Esophagus muscularis mucosa (tissue), 3 donors: ENCODE measurements at regions not wholly inside any gene's neighbourhood (a gene's known extent, or its start where the extent isn't known, plus 50 kb on each side); places are given as distances from the start of the nearest gene placed in this dataset.

Experiments used
- POLR2A ChIP-seq: fragments of 450-650 bp; IDR thresholded peaks from one replicate; pipeline ENCODE4 v1.6.1; 2017; ENCODE audit warnings: antibody characterized with exemption, moderate library complexity, mild to moderate bottlenecking, low read depth
- POLR2AphosphoS5 ChIP-seq, 2 donors: sonication (generic); formaldehyde crosslinking; IDR thresholded peaks; one replicate each; pipeline ENCODE4 v1.6.1; 2017; ENCODE audit warnings: antibody characterized with exemption in 2 of 2
- TF ChIP-seq, protein P1 (sequence below), 3 experiments: fragments of 200-600 bp in 2 of 3; fragments of 450-650 bp in 1 of 3; sonication (generic) in 2 of 3; IDR thresholded peaks; one replicate each; pipeline ENCODE4 v1.5.1; 2017 to 2019; ENCODE audit warnings: antibody characterized with exemption in 3 of 3, mild to moderate bottlenecking in 2 of 3, moderate library complexity in 1 of 3

GRCh38 chr6:144372611-144373594, 87.8 kb downstream of the UTRN start:
- TF ChIP-seq, protein P1, sequence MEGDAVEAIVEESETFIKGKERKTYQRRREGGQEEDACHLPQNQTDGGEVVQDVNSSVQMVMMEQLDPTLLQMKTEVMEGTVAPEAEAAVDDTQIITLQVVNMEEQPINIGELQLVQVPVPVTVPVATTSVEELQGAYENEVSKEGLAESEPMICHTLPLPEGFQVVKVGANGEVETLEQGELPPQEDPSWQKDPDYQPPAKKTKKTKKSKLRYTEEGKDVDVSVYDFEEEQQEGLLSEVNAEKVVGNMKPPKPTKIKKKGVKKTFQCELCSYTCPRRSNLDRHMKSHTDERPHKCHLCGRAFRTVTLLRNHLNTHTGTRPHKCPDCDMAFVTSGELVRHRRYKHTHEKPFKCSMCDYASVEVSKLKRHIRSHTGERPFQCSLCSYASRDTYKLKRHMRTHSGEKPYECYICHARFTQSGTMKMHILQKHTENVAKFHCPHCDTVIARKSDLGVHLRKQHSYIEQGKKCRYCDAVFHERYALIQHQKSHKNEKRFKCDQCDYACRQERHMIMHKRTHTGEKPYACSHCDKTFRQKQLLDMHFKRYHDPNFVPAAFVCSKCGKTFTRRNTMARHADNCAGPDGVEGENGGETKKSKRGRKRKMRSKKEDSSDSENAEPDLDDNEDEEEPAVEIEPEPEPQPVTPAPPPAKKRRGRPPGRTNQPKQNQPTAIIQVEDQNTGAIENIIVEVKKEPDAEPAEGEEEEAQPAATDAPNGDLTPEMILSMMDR (IDR thresholded peaks at IDR 0.05) = no peak
- no peak for TF ChIP-seq POLR2A
- TF ChIP-seq POLR2AphosphoS5 (IDR thresholded peaks at IDR 0.05) = no peak
